SK-N-SH treated with all-trans-retinoic acid at 6 μM for 48 hours (cell line): ENCODE measurements at regions not wholly inside any gene's neighbourhood (a gene's known extent, or its start where the extent isn't known, plus 50 kb on each side); places are given as distances from the start of the nearest gene placed in this dataset.

Experiments used
- ATAC-seq: fragments of 200-7000 bp; cut with Tn5 transposase; 3 replicates; pipeline ENCODE4 v1.9.1; 2020; ENCODE audit warnings: mild to moderate bottlenecking, moderate library complexity
- ARNTL ChIP-seq: fragments of 450-650 bp; formaldehyde crosslinking; IDR thresholded peaks from 2 replicates; pipeline ENCODE4 v1.5.0; 2020; ENCODE audit warnings: low read depth, mild to moderate bottlenecking, moderate library complexity, borderline replicate concordance
- CREB5 ChIP-seq: fragments of 250-450 bp; sonication (Bioruptor Pico); IDR thresholded peaks from 2 replicates; pipeline ENCODE4 v1.5.1; 2020; ENCODE audit warnings: low read depth, mild to moderate bottlenecking, moderate library complexity
- CSDC2 ChIP-seq: fragments of 250-450 bp; sonication (Bioruptor Pico); IDR thresholded peaks from 2 replicates; pipeline ENCODE4 v1.5.0; 2020; ENCODE audit warnings: mild to moderate bottlenecking, moderate library complexity
- CSRNP3 ChIP-seq: fragments of 250-450 bp; sonication (Bioruptor Pico); IDR thresholded peaks from 2 replicates; pipeline ENCODE4 v1.5.1; 2021; ENCODE audit warnings: mild to moderate bottlenecking, moderate library complexity
- ESRRG ChIP-seq: fragments of 250-450 bp; sonication (Bioruptor Pico); IDR thresholded peaks from 2 replicates; pipeline ENCODE4 v1.6.1; 2021; ENCODE audit warnings: mild to moderate bottlenecking
- GLIS3 ChIP-seq: fragments of 250-450 bp; sonication (Bioruptor Pico); IDR thresholded peaks from 2 replicates; pipeline ENCODE4 v1.5.0; 2020; ENCODE audit warnings: mild to moderate bottlenecking, moderate library complexity
- ISL1 ChIP-seq: fragments of 250-450 bp; sonication (Bioruptor Pico); IDR thresholded peaks from 2 replicates; pipeline ENCODE4 v2.1.2; 2022; ENCODE audit warnings: mild to moderate bottlenecking, moderate library complexity
- OSR1 ChIP-seq: fragments of 250-450 bp; sonication (Bioruptor Pico); IDR thresholded peaks from 2 replicates; pipeline ENCODE4 v1.8.0; 2022; ENCODE audit warnings: moderate library complexity, mild to moderate bottlenecking, inconsistent platforms
- PPARA ChIP-seq: fragments of 250-450 bp; sonication (Bioruptor Pico); IDR thresholded peaks from 2 replicates; pipeline ENCODE4 v1.5.0; 2020; ENCODE audit warnings: mild to moderate bottlenecking, borderline replicate concordance
- RARB ChIP-seq: fragments of 250-450 bp; sonication (Bioruptor Pico); IDR thresholded peaks from 2 replicates; pipeline ENCODE4 v1.8.0; 2021; ENCODE audit warnings: mild to moderate bottlenecking, moderate library complexity
- SNAI2 ChIP-seq: fragments of 250-450 bp; sonication (Bioruptor Pico); IDR thresholded peaks from 2 replicates; pipeline ENCODE4 v1.5.0; 2020; ENCODE audit warnings: mild to moderate bottlenecking, moderate library complexity
- TCF4 ChIP-seq: fragments of 250-450 bp; sonication (Bioruptor Pico); IDR thresholded peaks from 2 replicates; pipeline ENCODE4 v1.8.0; 2021; ENCODE audit warnings: mild to moderate bottlenecking, moderate library complexity, borderline replicate concordance
- TOX ChIP-seq: fragments of 250-450 bp; sonication (Bioruptor Pico); IDR thresholded peaks from 2 replicates; pipeline ENCODE4 v1.8.0; 2021; ENCODE audit warnings: mild to moderate bottlenecking, moderate library complexity, borderline replicate concordance
- ZC3H10 ChIP-seq: fragments of 250-450 bp; sonication (Bioruptor Pico); IDR thresholded peaks from 2 replicates; pipeline ENCODE4 v1.5.1; 2021; ENCODE audit warnings: mild to moderate bottlenecking, moderate library complexity
- ZFP3 ChIP-seq: fragments of 250-450 bp; sonication (Bioruptor Pico); IDR thresholded peaks from 2 replicates; pipeline ENCODE4 v1.5.0; 2020; ENCODE audit warnings: mild to moderate bottlenecking, moderate library complexity
- ZFP30 ChIP-seq: fragments of 450-650 bp; formaldehyde crosslinking; IDR thresholded peaks from 2 replicates; pipeline ENCODE4 v1.5.0; 2022; ENCODE audit warnings: mild to moderate bottlenecking, moderate library complexity
- ZNF70 ChIP-seq: fragments of 450-650 bp; formaldehyde crosslinking; IDR thresholded peaks from 2 replicates; pipeline ENCODE4 v1.5.0; 2020; ENCODE audit warnings: mild to moderate bottlenecking, moderate library complexity
- ZNF8 ChIP-seq: fragments of 450-650 bp; formaldehyde crosslinking; IDR thresholded peaks from 2 replicates; pipeline ENCODE4 v1.5.0; 2020; ENCODE audit warnings: mild to moderate bottlenecking, moderate library complexity
- TF ChIP-seq, protein P1 (sequence below): fragments of 250-450 bp; sonication (Bioruptor Pico); IDR thresholded peaks from 2 replicates; pipeline ENCODE4 v1.8.0; 2021; ENCODE audit warnings: low read depth, mild to moderate bottlenecking, moderate library complexity, borderline replicate concordance
- TF ChIP-seq, protein P2 (sequence below): fragments of 250-450 bp; sonication (Bioruptor Pico); IDR thresholded peaks from 2 replicates; pipeline ENCODE4 v1.5.0; 2020; ENCODE audit warnings: mild to moderate bottlenecking, moderate library complexity
- TF ChIP-seq, protein P3 (sequence below): fragments of 250-450 bp; sonication (Bioruptor Pico); IDR thresholded peaks from 2 replicates; pipeline ENCODE4 v1.8.0; 2020; ENCODE audit warnings: mild to moderate bottlenecking, moderate library complexity, borderline replicate concordance

GRCh38 chr17:70868149-70868548, 698.8 kb downstream of the KCNJ2 start:
- no peak for ATAC-seq
- TF ChIP-seq OSR1 (CRISPR knock-in tag) (no peak), TOX (CRISPR knock-in tag) (no peak), GLIS3 (CRISPR knock-in tag) (no peak), ZFP30 (CRISPR knock-in tag) (no peak)
- TF ChIP-seq, all 23 proteins: peak for 0

- no peak for TF ChIP-seq GLIS3 (CRISPR knock-in tag)
- TF ChIP-seq, protein P1, sequence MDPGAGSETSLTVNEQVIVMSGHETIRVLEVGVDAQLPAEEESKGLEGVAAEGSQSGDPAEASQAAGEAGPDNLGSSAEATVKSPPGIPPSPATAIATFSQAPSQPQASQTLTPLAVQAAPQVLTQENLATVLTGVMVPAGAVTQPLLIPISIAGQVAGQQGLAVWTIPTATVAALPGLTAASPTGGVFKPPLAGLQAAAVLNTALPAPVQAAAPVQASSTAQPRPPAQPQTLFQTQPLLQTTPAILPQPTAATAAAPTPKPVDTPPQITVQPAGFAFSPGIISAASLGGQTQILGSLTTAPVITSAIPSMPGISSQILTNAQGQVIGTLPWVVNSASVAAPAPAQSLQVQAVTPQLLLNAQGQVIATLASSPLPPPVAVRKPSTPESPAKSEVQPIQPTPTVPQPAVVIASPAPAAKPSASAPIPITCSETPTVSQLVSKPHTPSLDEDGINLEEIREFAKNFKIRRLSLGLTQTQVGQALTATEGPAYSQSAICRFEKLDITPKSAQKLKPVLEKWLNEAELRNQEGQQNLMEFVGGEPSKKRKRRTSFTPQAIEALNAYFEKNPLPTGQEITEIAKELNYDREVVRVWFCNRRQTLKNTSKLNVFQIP (CRISPR knock-in tag): no peak
- TF ChIP-seq TCF4: peak; percentile 75
- no peak for TF ChIP-seq PPARA (CRISPR knock-in tag)
- no peak for TF ChIP-seq ZNF8 (CRISPR knock-in tag)
- no peak for ATAC-seq
These were observed 700.2 kb downstream of the KCNJ2 start for GRCh38 chr17:70869402-70870085.

GRCh38 chr17:70871180-70871818, 702.0 kb downstream of the KCNJ2 start:
- peak; percentile 52; the same call in 1 of the 2 replicates for TF ChIP-seq TCF4
- TF ChIP-seq ARNTL (CRISPR knock-in tag): no peak
- TF ChIP-seq CREB5: no peak
- TF ChIP-seq ESRRG (CRISPR knock-in tag): no peak
- TF ChIP-seq, all 23 proteins: peak for 1
- ATAC-seq: peak; percentile 76

DNA sequence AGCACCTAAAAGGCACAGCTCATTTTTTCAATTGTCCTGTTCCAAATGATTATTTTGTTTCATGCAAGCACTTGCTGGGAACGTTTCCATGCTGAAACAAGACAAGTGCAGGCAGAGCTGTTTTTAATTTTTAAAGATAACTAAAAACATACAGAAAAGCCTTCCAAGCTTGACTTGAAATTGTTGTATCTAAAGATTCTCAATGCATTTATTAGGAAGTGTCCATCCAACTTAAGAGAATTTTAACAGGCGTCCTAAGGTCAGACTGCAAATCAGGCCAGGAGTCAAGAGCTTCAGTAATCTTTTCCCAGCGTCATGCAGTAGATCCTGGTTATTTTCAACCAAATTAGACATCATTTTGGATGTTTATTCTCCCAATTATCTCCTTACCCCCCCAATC, 702.8 kb downstream of the KCNJ2 start:
- peak; percentile 57; the same call in 2 of the 3 replicates for ATAC-seq
- TF ChIP-seq ZC3H10: no peak
- no peak for TF ChIP-seq ZNF70 (CRISPR knock-in tag)
- TF ChIP-seq ESRRG (CRISPR knock-in tag): no peak
- no peak for TF ChIP-seq CSRNP3 (CRISPR knock-in tag)
- no peak for TF ChIP-seq GLIS3 (CRISPR knock-in tag)
- no peak for TF ChIP-seq CREB5
- TF ChIP-seq ARNTL (CRISPR knock-in tag): no peak
- TF ChIP-seq TOX (CRISPR knock-in tag): no peak
- no peak for TF ChIP-seq RARB (CRISPR knock-in tag)
- TF ChIP-seq CSDC2 (CRISPR knock-in tag): no peak
- no peak for TF ChIP-seq PPARA (CRISPR knock-in tag)
- TF ChIP-seq, protein P2, sequence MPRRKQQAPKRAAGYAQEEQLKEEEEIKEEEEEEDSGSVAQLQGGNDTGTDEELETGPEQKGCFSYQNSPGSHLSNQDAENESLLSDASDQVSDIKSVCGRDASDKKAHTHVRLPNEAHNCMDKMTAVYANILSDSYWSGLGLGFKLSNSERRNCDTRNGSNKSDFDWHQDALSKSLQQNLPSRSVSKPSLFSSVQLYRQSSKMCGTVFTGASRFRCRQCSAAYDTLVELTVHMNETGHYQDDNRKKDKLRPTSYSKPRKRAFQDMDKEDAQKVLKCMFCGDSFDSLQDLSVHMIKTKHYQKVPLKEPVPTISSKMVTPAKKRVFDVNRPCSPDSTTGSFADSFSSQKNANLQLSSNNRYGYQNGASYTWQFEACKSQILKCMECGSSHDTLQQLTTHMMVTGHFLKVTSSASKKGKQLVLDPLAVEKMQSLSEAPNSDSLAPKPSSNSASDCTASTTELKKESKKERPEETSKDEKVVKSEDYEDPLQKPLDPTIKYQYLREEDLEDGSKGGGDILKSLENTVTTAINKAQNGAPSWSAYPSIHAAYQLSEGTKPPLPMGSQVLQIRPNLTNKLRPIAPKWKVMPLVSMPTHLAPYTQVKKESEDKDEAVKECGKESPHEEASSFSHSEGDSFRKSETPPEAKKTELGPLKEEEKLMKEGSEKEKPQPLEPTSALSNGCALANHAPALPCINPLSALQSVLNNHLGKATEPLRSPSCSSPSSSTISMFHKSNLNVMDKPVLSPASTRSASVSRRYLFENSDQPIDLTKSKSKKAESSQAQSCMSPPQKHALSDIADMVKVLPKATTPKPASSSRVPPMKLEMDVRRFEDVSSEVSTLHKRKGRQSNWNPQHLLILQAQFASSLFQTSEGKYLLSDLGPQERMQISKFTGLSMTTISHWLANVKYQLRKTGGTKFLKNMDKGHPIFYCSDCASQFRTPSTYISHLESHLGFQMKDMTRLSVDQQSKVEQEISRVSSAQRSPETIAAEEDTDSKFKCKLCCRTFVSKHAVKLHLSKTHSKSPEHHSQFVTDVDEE (CRISPR knock-in tag): no peak
- TF ChIP-seq, protein P3, sequence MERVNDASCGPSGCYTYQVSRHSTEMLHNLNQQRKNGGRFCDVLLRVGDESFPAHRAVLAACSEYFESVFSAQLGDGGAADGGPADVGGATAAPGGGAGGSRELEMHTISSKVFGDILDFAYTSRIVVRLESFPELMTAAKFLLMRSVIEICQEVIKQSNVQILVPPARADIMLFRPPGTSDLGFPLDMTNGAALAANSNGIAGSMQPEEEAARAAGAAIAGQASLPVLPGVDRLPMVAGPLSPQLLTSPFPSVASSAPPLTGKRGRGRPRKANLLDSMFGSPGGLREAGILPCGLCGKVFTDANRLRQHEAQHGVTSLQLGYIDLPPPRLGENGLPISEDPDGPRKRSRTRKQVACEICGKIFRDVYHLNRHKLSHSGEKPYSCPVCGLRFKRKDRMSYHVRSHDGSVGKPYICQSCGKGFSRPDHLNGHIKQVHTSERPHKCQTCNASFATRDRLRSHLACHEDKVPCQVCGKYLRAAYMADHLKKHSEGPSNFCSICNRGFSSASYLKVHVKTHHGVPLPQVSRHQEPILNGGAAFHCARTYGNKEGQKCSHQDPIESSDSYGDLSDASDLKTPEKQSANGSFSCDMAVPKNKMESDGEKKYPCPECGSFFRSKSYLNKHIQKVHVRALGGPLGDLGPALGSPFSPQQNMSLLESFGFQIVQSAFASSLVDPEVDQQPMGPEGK (CRISPR knock-in tag): no peak
- TF ChIP-seq TCF4: no peak
- no peak for TF ChIP-seq SNAI2 (CRISPR knock-in tag)
- TF ChIP-seq, protein P1 (CRISPR knock-in tag): no peak
- TF ChIP-seq OSR1 (CRISPR knock-in tag): no peak
- TF ChIP-seq ISL1 (CRISPR knock-in tag): no peak
- no peak for TF ChIP-seq ZFP3
